NK-92 treated with Interleukin-12 subunit alpha and Interleukin-12 subunit beta, amount 100 ng/mL, for 24 hours (cell line): ENCODE measurements at regions not wholly inside any gene's neighbourhood (a gene's known extent, or its start where the extent isn't known, plus 50 kb on each side); places are given as distances from the start of the nearest gene placed in this dataset.
"Not testable (repeated sequence)": the region's sequence is repeated elsewhere in the genome, so short reads cannot be mapped to it uniquely, and the experiment has no call there.

Experiments
- DNase-seq: peaks from one replicate; lab custom pipeline; 2025; lab: John Stamatoyannopoulos, UW

DNA sequence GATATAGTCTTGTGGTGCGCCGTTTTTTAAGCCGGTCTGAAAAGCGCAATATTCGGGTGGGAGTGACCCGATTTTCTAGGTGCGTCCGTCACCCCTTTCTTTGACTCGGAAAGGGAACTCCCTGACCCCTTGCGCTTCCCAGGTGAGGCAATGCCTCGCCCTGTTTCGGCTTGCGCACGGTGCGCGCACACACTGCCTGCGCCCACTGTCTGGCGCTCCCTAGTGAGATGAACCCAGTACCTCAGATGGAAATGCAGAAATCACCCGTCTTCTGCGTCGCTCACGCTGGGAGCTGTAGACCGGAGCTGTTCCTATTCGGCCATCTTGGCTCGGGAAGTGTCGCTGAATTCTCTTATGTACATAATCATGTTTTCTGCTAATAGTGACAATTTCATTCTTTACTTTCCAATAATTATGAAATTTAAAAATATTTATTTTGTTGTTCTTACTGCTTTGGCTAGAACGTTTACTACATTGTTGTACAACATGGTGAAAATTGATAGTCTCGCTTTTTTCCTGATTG, 61.2 kb upstream of the MINDY3 start:
- DNase-seq = not testable (repeated sequence)

DNA sequence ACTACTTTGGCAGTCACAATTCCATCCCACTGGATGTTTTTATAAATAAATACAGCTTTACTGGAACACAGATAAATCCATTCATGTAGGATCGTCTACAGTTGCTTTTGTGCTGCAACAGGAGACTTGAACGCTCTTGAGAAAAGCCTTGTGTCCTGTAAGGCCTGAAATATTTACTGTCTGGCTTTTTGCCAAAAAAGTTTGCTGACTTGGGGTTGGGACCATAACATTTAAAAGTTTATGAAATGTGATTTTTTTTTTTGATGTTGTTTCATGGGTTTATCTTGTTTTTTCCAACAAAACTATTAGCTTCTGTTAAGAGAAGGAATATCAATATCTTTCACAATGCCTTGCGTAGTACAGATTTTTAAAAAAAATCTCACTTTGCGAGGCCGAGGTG, 71.1 kb upstream of the MINDY3 start:
- no peak for DNase-seq

DNA sequence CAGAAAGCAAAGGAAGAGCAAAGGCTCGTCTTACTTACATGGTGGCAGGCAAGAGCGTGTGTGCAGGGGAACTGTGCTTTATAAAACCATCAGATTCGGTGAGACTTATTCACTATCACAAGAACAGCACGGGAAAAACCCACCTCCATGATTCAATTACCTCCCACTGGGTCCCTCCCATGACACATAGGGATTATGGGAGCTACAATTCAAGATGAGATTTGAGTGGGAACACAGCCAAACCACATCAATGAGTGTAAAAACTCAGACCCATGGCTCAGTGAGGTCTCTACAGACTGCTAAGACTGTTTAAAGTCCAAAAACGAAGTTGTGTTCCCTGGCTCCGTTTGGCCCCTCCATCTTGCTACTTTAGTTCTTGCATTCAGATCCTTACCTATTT, 79.2 kb upstream of the MINDY3 start:
- not testable (repeated sequence) for DNase-seq

DNA sequence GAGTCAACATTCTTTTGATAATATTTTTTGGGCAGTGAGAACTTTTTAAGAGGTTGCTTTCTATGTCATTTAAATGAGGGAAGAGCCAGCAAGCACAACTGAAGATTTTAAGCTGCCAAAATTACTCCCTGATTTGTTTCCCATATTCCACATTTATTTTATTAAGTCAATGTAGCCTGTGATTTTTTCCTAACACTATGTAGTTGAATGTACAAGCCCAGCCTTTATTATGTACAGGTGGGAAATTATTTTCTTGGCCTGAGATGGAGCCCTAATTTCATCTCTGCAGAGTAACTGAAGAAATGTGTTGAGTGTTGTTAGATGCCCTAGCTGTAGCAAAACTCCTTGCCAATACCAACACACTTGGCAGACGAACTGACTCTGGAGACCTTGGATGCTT, 83.1 kb upstream of the MINDY3 start:
- DNase-seq = no peak

DNA sequence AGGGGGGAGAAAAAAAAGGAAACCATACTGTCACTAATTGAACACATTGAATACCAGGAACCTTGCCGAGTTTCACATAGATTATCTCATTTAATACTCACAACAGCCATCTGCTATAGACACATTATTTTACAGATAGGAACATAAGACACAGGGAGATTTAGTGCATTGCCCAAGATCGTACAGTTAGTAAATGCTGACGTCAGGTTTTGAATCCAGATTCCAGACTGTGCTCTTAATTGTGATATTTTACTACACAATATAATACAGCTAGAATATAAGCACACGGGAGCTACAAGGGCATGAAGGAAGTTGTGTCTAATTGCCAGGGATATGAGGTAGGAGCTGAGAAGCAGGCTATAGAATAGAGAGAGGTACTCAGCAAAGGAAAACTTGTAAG, 93.9 kb upstream of the MINDY3 start:
- no peak for DNase-seq

DNA sequence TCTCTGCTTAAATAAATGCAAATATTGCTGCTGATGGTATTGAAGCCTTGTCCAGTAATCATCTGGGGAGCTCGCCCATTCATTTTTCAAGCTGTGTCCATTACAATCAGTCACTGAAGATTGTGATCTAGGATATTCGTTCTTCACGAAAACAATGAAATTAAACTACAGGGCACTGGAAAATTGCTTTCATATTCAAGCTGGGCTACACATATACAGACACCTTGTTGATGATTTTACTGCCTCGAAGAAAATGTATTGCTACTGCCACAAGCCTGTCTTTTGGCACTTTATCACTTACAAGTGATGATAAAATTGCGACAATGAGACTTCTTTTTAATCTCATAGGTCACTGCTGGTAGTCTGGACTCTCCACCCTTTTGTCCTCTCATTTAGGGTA, 100.0 kb upstream of the MINDY3 start:
- DNase-seq = no peak

DNA sequence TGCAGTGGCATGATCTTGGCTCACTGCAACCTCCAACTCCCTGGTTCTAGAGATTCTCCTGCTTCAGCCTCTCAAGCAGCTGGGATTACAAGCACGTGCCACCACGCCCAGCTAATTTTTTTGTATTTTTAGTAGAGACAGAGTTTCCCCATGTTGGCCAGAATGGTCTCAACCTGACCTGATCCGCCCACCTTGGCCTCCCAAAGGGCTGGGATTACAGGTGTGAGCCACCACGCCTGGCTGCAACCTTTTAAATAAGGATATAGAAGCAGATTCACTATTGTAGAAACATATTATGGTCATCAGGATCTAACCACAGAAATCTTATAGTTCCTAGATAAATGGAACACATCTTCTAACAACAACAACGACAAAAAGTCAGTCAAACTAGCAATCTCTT, 112.4 kb upstream of the MINDY3 start:
- not testable (repeated sequence) for DNase-seq

DNA sequence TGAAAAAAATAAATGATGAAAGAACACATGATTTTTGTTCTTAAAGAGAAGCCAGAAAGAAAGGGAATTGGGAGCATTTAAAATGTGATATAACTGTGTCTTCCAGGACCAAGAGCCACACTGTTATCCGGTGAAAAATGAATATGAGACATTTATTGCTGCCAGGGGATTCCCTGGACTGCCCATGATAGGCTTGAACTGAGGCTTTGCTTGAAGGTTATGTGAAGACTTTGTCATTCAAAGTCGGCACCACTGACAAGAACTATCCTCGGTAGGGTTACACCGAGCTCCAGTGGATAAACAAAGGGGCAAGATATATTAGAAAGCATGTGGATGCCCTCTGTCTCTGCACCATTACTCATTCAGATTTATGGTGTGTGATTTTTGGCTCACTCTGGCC, 125.4 kb upstream of the MINDY3 start:
- no peak for DNase-seq

DNA sequence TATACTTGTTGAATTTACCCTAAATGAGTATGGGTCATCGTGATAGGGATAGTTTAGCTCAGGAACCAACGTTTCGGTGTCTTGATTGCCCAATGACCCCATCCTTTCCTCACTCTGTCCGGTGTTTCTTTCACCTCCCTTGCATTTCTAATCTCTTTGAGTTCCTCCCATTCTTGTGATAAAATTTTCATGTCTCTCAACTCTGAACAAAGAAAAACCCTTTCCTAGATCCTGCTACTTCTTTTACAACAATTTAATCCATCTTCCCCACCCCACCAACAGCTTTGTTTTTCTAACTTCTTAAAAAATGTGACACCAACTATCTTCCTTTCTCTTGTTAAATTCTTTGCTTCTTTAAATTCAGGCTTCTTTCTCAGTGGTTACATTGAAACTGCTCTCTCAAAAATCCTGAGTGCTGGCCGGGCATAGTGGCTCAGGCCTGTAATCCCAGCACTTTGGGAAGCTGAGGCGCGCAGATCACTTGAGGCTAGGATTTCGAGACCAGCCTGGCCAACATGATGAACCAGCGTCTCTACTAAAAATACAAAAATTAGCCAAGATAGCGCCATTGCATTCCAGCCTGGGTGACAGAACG, 130.3 kb upstream of the MINDY3 start:
- DNase-seq = no peak

DNA sequence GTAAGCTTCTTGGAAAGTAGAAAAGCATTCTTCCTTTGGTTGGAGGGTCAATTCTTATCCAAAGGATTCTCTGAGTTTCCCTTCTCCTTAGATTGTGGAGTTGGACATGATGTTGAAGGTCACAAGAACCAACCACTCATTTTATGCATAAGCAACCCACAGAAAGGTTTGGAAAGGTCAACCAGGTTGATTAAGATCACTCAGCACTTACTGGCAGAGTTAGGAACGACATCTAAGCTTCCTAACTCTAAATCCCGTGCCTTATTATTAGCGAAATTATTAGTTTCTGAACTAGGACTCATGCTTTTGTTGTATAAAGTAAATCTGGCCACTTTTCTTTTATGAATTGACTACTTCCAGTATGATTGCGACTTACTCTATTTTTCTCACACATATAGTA, 137.0 kb upstream of the MINDY3 start:
- DNase-seq = no peak

DNA sequence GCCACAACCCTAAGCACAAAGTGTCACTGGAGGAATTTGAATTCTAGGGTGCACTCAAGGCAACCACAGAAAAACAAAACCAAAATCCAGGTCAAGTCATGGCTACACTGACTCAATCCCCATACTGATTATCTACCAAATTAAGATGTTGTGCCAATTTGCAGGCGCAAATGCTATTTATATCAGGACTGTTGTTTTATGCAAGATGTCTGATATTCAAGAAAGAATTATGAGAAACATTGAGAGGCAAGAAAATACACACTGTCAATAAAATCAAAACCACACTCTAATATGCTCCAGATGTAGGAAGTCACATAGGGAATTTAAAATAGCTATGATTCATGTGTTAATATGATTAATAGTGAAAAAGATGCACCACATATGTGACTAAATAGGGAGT, 141.3 kb upstream of the MINDY3 start:
- DNase-seq = no peak

DNA sequence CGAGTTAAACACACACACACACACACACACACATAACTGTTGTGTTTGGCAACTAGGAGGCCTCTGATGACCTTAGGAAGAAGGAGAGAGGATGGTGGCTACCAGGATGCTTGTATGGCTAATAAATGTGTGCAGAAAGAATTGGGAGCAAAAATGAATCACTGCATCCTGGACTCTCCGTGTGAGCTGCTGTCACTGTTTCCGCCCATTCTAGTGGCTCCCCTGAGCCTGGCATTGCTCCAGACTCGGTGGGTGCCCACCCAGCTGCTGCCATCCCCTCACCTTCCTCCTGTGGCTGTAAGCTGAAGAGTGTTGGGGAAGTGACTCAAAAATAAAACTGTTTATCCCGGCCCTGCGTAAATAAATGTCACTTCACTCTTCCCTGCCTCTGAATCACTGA, 149.5 kb upstream of the MINDY3 start:
- no peak for DNase-seq

DNA sequence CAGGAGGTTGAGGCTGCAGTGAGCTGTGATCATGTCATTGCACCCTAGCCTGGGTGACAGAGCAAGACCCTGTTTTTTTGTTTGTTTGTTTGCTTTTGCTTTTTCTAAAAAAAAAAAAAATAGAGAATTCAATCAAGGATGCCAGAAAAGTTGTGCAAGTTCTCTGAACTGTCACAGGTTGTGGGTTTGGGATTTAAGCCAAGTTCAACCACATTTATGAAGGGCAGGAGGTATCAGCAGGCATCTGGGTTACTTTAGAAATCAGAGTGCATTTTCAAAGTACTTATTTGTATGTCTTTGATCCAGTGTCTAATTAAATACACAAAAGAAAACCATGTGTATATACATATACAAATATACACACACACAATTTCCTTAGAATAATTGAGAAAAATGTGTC, 151.2 kb upstream of the MINDY3 start:
- DNase-seq = no peak

DNA sequence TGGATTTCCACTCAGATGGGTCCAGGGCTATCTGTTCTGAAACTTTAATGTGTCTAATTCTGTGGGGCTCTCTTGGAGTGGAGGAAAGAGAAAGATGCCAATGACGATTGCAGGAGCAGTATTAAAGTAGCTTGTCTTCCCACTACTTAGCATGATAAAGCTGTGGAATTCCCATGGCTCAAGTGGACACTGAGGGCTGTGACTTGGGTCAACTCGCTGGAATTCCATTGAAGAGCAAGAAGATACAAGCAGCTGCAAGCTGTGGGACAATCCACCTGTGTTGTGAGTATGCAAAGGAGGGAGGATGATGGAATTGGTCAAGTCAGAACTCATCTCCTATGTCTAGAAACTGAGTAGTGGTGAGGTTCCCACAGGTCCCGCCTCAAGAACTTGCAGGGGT, 154.2 kb upstream of the MINDY3 start:
- no peak for DNase-seq

DNA sequence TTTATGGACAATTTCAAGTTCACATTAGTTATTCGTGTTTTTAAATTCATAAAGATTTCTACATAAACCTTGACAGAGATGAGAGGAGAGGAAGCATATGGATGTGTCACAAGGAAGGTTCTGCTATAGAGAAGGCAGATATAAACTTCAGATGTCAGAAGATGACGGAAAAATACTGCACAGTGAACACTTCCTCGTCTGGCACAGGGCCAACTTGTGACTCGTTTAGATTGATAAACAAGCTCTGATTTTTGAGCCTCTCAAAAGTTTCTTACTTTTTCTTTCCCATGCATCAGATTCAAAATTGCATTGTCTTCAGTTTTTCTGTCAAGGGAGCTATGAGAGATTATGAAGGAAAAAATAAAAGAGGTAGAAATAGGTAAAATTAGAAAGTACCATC, 156.4 kb upstream of the MINDY3 start:
- no peak for DNase-seq

DNA sequence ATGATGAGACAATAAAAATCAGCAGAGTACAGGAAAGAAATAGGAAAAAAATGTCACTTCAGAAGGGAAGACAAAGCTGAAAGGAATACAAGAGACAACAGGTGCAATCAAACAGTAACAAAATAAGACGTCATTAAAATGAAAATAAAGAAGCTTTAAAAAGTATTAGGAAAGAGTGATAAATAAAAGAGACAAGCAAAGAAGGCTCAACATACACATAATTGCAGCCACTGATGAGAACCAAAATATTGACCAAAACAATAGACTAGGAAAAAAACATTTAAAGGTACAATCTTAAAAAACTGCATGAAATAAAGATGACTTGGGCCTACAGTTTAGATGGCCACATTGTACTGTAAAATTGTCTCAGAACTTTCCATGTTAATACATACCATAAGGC, 160.5 kb upstream of the MINDY3 start:
- no peak for DNase-seq

DNA sequence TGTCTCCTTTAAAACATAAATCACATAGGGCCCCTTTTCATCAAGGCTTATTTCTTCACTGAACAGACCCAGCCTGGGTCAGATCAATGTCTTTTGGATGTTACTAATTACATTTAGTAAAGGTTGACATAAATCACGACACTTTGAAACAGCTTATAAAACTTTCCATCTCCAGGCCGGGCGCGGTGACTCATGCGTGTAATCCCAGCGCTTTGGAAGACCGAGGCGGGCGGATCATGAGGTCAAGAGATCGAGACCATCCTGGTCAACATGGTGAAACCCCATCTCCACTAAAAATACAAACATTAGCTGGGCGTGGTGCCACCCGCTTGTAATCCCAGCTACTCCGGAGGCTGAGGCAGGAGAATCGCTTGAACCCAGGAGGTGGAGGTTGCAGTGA, 166.5 kb upstream of the MINDY3 start:
- DNase-seq = not testable (repeated sequence)

DNA sequence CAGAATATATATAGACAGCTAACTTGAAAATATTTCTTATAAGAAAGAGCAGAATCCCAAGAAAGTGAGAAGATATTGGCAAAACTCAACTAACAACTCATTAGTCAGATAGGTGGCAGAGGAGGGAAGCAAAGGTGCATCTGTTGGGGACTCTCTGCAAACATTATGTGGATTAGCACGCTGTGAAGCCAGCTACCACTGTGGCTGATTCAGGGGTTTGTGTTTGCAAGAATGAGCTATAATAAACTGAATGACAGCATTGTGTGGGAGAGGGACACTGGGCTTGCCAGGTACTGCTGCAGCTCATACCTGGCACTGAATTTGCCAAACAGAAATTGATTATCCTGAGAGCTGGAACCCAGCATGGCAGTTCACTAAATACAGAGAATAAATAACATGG, 170.3 kb upstream of the MINDY3 start:
- no peak for DNase-seq

DNA sequence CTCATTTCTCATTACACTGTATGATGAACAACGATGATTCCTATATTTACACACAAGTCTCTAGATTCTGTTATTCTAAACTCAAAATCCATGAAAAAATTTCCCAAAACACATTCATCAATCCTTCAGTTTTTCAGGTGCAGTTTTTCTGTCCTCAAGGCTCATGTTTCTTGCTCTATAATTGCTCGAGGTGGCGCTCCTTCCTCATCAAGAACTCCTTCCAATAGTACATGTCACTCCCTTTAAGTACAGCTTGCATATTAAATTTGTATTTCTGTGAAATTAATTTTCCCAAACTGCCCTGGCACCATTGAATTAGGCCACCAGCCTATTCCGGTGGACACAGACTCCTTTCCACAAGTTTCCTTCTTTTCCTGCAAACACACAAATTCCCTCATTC, 188.7 kb upstream of the MINDY3 start:
- DNase-seq = no peak

DNA sequence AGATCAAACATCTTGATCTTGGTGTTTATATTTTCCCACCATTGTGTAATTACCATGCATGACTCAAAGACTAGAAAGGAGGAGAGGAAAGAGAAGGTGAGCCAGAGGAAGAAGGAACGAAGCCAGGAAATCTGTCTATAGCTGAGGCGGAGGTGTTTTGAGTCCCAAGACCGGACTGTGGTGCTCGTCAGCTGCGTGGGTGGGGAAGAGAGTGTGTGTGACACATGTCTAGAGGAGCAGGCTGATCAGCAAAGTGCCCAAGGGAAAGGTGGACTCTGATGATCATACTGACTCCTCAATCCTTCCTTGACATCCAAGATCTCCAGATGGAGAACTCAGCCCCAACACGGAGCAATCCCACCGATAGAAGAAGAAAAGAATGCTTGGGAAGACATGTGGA, 189.5 kb upstream of the MINDY3 start:
- no peak for DNase-seq

DNA sequence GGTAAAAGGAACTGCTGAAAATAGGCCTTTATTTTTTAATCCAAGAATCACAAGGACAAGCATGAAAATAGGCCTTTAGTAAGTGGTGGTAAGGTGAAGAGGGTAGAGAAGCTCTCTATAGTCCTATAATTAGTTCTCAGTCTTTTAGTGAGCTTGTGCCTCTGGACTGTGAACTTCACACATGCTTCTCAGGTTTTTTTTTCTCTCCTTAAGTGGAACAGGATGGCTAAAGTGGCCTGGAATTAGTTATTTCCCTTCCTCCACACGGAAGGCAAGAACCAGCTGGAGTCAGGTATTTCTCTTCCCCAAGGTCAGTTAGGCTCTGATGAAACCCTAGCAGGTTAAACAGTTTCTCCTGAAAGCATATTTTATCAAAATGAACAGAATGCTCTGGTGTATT, 203.0 kb upstream of the MINDY3 start:
- DNase-seq = no peak

DNA sequence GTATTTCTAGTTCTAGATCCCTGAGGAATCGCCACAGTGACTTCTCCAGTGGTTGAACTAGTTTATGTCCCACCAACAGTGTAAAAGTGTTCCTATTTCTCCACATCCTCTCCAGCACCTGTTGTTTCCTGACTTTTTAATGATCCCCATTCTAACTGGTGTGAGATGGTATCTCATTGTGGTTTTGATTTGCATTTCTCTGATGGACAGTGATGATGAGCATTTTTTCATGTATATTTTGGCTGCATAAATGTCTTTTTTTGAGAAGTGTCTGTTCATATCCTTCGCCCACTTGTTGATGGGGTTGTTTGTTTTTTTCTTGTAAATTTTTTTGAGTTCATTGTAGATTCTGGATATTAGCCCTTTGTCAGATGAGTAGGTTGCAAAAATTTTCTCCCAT, 223.2 kb upstream of the MINDY3 start:
- DNase-seq = not testable (repeated sequence)

DNA sequence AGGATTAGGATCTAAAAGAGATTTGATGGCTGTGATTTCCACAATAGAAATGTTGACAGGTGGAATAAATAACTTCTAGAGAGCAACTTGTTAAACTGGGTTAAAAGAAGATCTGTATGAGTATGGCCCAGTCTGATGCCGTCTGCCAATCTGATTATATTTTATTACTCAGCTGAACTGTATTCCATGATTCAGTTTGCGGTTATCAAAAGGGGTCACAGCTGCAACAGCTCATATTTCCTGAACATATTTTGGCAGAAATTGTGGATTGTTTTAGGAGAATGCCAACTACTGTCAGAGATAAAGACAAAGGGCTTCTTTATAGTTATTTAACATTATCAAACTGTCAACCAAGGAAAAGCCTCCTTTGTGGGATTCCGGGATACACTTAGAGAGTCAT, 244.8 kb upstream of the MINDY3 start:
- DNase-seq = no peak

DNA sequence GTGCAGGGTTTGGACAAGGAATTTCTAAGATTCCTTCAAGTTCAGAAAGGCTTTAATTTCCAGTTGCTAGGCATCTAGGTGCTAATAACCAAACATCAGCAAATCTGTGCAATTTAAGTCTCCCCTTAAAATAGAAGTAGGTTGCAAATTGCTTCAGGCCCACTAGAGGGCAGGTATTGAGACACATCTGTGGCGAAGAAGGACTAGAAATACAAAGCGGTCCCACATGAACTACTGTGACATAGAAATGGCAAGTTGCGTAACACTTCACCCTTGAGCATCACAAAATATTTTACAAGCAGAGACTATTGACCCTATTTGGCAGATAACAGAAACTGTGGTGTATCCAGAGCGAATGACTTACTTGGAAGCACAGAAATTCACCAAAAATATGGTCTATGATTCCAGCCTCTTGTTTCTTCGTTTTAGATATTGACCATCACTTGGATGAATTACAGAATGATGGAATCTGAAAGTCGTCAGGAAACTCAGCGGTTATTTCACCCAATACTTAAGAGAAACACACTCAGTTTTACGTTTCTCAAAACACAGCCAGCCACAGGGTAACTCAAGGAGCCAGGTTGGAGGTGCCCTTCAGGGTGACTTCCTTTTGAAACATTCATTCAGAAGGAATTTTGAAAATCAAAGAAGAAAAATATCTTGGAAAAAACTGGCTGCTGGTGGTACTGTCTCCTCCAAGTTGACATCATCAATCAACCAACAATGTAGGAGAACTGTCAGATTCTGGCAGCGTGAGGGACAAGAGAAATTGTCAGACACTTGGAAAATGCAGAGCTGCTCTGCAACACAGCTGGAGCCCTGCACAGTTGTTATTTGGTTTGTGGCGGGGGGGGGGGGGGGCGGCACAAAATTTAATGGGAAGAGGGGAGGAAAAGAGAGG, 256.3 kb upstream of the MINDY3 start:
- DNase-seq = peak; percentile 1
